CD4-positive, CD25-positive, alpha-beta regulatory T cell (primary cell): ENCODE measurements at regions not wholly inside any gene's neighbourhood (a gene's known extent, or its start where the extent isn't known, plus 50 kb on each side); places are given as distances from the start of the nearest gene placed in this dataset.

ENCODE experiments used
- ATAC-seq, 2 donors: fragments of 150-1000 bp; cut with Tn5 transposase; one replicate each; pipeline ENCODE4 v1.10.0; 2021; ENCODE audit warnings: low read depth in 2 of 2, moderate number of reproducible peaks in 2 of 2, moderate library complexity in 1 of 2
- DNase-seq, 3 donors: peaks; one replicate each; pipeline versions ENCODE4 v3.0.0 to v3.0.0-alpha.2; 2012 to 2022; ENCODE audit warnings: mixed read lengths in 1 of 3
- H3K27ac ChIP-seq: one replicate; pipeline ENCODE4 v1.7.0; 2013; ENCODE audit warnings: mild to moderate bottlenecking, low read length; ENCODE audit not compliant: insufficient read depth, poor library complexity, severe bottlenecking
- H3K27me3 ChIP-seq: one replicate; pipeline ENCODE4 v1.7.0; 2013; ENCODE audit warnings: low read length; ENCODE audit not compliant: control insufficient read depth, insufficient read depth
- H3K36me3 ChIP-seq: one replicate; pipeline ENCODE4 v1.7.0; 2013; ENCODE audit warnings: mild to moderate bottlenecking, low read length, moderate library complexity; ENCODE audit not compliant: control insufficient read depth, insufficient read depth
- H3K4me1 ChIP-seq: 2 replicates; pipeline ENCODE4 v1.7.0; 2013; ENCODE audit warnings: mild to moderate bottlenecking, low read length; ENCODE audit not compliant: insufficient read depth, control insufficient read depth, poor library complexity, severe bottlenecking
- H3K4me3 ChIP-seq: one replicate; pipeline ENCODE4 v1.7.0; 2013; ENCODE audit warnings: low read depth, mild to moderate bottlenecking, low read length, moderate library complexity
- H3K9me3 ChIP-seq, 2 experiments: 1 replicate in 1 of 2; 2 replicates in 1 of 2; pipeline ENCODE4 v1.7.0; 2013; ENCODE audit warnings: low read length in 2 of 2, mild to moderate bottlenecking in 1 of 2, moderate library complexity in 1 of 2; ENCODE audit not compliant: control insufficient read depth in 2 of 2
- H3K27ac Mint-ChIP-seq, 3 donors: one replicate each; pipeline ENCODE4 v1.8.0; 2020 to 2022; ENCODE audit warnings: mild to moderate bottlenecking in 3 of 3, mixed read lengths in 3 of 3, moderate library complexity in 2 of 3
- H3K27me3 Mint-ChIP-seq: one replicate; pipeline ENCODE4 v1.8.0; 2022; ENCODE audit warnings: mild to moderate bottlenecking, mixed read lengths
- H3K36me3 Mint-ChIP-seq: one replicate; pipeline ENCODE4 v1.8.0; 2020; ENCODE audit warnings: mixed read lengths
- H3K4me1 Mint-ChIP-seq, 4 donors: one replicate each; pipeline ENCODE4 v1.8.0; 2020 to 2022; ENCODE audit warnings: mixed read lengths in 4 of 4, mild to moderate bottlenecking in 1 of 4
- H3K4me3 Mint-ChIP-seq, 4 donors: one replicate each; pipeline ENCODE4 v1.8.0; 2020 to 2022; ENCODE audit warnings: mild to moderate bottlenecking in 4 of 4, mixed read lengths in 4 of 4, moderate library complexity in 3 of 4
- H3K9me3 Mint-ChIP-seq, 7 donors: one replicate each; pipeline ENCODE4 v1.8.0; 2020 to 2022; ENCODE audit warnings: mixed read lengths in 7 of 7, mild to moderate bottlenecking in 3 of 7, moderate library complexity in 2 of 7

- Histone ChIP-seq H3K27ac (no peak overlapping the region), H3K9me3 (no peaks in the 10 kb centered on the region), H3K4me1 (no peaks in the 10 kb centered on the region), H3K4me3 (no peak overlapping the region), H3K36me3 (no peaks in the 10 kb centered on the region), H3K27me3 (peaks cover 3% of the 10 kb centered on the region)
- Mint-ChIP-seq H3K27ac (no peak overlapping the region), H3K4me1 (no peaks in the 10 kb centered on the region), H3K9me3 (peaks cover 0 to 3% (median 0%) of the 10 kb centered on the region in 7 donors), H3K36me3 (no peaks in the 10 kb centered on the region), H3K4me3 (no peak overlapping the region), H3K27me3 (no peaks in the 10 kb centered on the region)
- no peak for DNase-seq
- no peak for ATAC-seq
These were observed 344.2 kb upstream of the KAZN start for GRCh38 chr1:14254251-14254650.

DNA sequence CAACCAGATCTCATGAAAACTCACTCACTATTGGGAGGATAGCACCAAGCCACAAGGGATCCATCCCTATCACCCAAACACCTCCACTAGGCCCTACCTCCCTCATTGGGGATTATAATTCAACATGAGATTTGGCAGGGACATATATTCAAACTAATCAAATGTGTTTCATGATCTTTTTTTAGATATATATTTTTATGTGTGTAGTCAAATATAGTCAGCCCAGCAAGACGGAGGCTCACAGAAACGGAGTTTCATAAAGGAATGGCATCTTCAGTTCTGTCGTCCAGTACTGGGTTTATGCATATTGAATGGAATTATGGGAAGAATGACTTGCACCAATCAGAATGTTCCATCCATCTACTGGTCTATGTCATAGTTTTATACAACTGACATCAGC, 343.3 kb upstream of the KAZN start:
- DNase-seq (no peak), ATAC-seq (no peak)
- no peaks in the 10 kb centered on the region for H3K4me1 Mint-ChIP-seq
- no peak overlapping the region for H3K27ac ChIP-seq
- peaks cover 0 to 3% (median 0%) of the 10 kb centered on the region in 7 donors for H3K9me3 Mint-ChIP-seq
- H3K4me1 ChIP-seq, result no peaks in the 10 kb centered on the region
- no peaks in the 10 kb centered on the region for H3K9me3 ChIP-seq
- no peak overlapping the region for H3K4me3 Mint-ChIP-seq
- no peaks in the 10 kb centered on the region for H3K27me3 ChIP-seq
- H3K27ac Mint-ChIP-seq, result no peak overlapping the region
- no peaks in the 10 kb centered on the region for H3K27me3 Mint-ChIP-seq
- no peaks in the 10 kb centered on the region for H3K36me3 ChIP-seq
- no peaks in the 10 kb centered on the region for H3K36me3 Mint-ChIP-seq
- H3K4me3 ChIP-seq, result no peak overlapping the region

DNA sequence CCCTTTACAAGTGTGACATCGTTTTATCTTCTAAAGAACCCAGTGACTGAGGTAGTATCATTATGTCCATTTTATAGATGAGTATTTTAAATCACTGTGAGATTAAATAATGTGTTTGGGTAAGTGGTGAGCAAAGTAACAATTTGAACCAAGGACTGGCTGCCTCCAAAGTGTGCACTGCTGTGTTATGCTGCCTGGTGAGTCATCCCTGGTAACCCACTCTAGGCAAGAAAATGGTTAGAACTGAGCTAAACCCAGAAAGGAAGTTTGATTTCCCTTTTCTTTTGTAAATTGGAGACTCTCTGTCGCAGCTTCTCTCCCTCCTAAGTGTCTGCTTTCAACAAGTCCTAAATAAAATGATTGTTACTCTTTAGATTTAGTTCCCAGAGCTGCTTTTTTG, 342.8 kb upstream of the KAZN start:
- no peak overlapping the region for H3K27ac ChIP-seq
- H3K36me3 ChIP-seq, result no peaks in the 10 kb centered on the region
- Mint-ChIP-seq H3K27ac (no peak overlapping the region), H3K4me1 (no peaks in the 10 kb centered on the region), H3K36me3 (no peaks in the 10 kb centered on the region), H3K4me3 (no peak overlapping the region), H3K9me3 (peaks cover 0 to 3% (median 0%) of the 10 kb centered on the region in 7 donors), H3K27me3 (no peaks in the 10 kb centered on the region)
- ATAC-seq (no peak), DNase-seq (no peak)
- H3K9me3 ChIP-seq, result no peaks in the 10 kb centered on the region
- no peaks in the 10 kb centered on the region for H3K4me1 ChIP-seq
- H3K27me3 ChIP-seq, result no peaks in the 10 kb centered on the region
- no peak overlapping the region for H3K4me3 ChIP-seq

DNA sequence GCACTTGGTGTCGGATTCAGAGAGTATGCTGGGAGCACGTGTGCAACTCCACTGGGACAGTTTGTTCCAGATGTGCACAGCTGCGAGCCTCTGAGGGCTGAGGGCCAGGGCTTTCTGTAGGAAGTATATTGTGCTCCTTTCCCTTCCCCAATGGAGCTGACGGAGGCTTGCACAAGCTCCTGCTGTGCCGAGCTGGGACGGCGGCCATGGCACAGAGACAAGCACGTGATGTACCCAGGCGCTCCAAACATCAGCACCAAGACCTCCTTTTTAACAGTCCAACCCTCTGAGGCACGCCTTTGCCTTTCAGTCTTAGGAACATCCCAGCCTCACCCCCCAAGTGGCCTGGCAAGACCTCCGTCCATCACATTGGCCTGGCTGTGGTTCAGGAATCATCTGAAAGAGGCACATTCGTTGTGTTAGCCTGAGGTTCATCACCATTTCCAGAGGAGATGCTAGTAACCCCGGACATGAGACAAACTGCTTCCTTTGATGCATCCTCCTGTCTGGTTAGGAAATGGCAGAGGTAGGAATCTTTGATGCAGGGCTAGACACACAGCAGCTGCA, 339.2 kb upstream of the KAZN start:
- H3K27me3 Mint-ChIP-seq, result no peaks in the 10 kb centered on the region
- H3K36me3 ChIP-seq, result no peaks in the 10 kb centered on the region
- H3K27me3 ChIP-seq, result no peaks in the 10 kb centered on the region
- no peaks in the 10 kb centered on the region for H3K36me3 Mint-ChIP-seq
- H3K4me1 Mint-ChIP-seq, result no peaks in the 10 kb centered on the region
- DNase-seq (no peak), ATAC-seq (no peak)
- H3K4me1 ChIP-seq, result no peaks in the 10 kb centered on the region
- no peak overlapping the region for H3K4me3 ChIP-seq
- H3K27ac ChIP-seq, result no peak overlapping the region
- peaks cover 0 to 3% (median 0%) of the 10 kb centered on the region in 7 donors for H3K9me3 Mint-ChIP-seq
- no peak overlapping the region for H3K4me3 Mint-ChIP-seq
- H3K9me3 ChIP-seq, result no peaks in the 10 kb centered on the region
- no peak overlapping the region for H3K27ac Mint-ChIP-seq

- Mint-ChIP-seq H3K27ac (no peak overlapping the region), H3K4me3 (no peak overlapping the region), H3K9me3 (peaks cover 0 to 3% (median 0%) of the 10 kb centered on the region in 7 donors), H3K36me3 (no peaks in the 10 kb centered on the region), H3K27me3 (no peaks in the 10 kb centered on the region), H3K4me1 (no peaks in the 10 kb centered on the region)
- Histone ChIP-seq H3K27ac (no peak overlapping the region), H3K27me3 (no peaks in the 10 kb centered on the region), H3K9me3 (no peaks in the 10 kb centered on the region), H3K36me3 (no peaks in the 10 kb centered on the region), H3K4me3 (no peak overlapping the region), H3K4me1 (no peaks in the 10 kb centered on the region)
- ATAC-seq, result no peak
- no peak for DNase-seq
These were observed 338.0 kb upstream of the KAZN start for GRCh38 chr1:14260480-14260879.

DNA sequence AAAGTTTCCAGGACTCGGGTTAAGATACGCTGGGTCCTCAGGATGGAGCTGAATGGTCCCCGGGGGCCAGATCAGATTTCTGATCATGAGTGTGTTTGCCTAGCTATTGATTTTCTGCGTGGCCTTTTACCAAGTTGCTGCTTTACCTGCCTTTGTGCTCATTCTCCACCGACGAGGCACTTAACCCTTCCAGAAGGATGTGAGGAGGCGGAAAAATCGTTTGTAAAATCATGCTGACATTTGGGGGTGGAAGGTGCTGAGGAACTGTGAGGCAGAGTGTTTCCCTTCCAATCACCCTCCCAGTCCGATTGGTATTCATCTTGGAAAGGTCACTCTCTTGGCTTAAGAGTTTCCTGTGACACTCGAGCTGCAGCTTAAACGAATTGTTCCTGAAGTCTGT, 337.1 kb upstream of the KAZN start:
- no peaks in the 10 kb centered on the region for H3K27me3 Mint-ChIP-seq
- DNase-seq (no peak), ATAC-seq (no peak)
- H3K36me3 Mint-ChIP-seq, result no peaks in the 10 kb centered on the region
- Histone ChIP-seq H3K27me3 (no peaks in the 10 kb centered on the region), H3K36me3 (no peaks in the 10 kb centered on the region), H3K27ac (no peak overlapping the region), H3K4me1 (no peaks in the 10 kb centered on the region), H3K9me3 (no peaks in the 10 kb centered on the region), H3K4me3 (no peak overlapping the region)
- no peak overlapping the region for H3K27ac Mint-ChIP-seq
- H3K4me3 Mint-ChIP-seq, result no peak overlapping the region
- H3K4me1 Mint-ChIP-seq, result no peaks in the 10 kb centered on the region
- H3K9me3 Mint-ChIP-seq, result peaks cover 0 to 2% (median 0%) of the 10 kb centered on the region in 7 donors

GRCh38 chr1:14262637-14263036, 335.8 kb upstream of the KAZN start:
- Mint-ChIP-seq H3K4me3 (no peak overlapping the region), H3K4me1 (no peaks in the 10 kb centered on the region), H3K27me3 (no peaks in the 10 kb centered on the region), H3K27ac (no peak overlapping the region), H3K36me3 (no peaks in the 10 kb centered on the region), H3K9me3 (peaks cover 0 to 2% (median 0%) of the 10 kb centered on the region in 7 donors)
- ATAC-seq (no peak), DNase-seq (no peak)
- no peaks in the 10 kb centered on the region for H3K4me1 ChIP-seq
- no peaks in the 10 kb centered on the region for H3K27me3 ChIP-seq
- no peaks in the 10 kb centered on the region for H3K36me3 ChIP-seq
- no peak overlapping the region for H3K27ac ChIP-seq
- H3K9me3 ChIP-seq, result no peaks in the 10 kb centered on the region
- H3K4me3 ChIP-seq, result no peak overlapping the region

- H3K27ac ChIP-seq, result no peak overlapping the region
- H3K4me3 Mint-ChIP-seq, result no peak overlapping the region
- no peak for ATAC-seq
- H3K9me3 ChIP-seq, result no peaks in the 10 kb centered on the region
- no peaks in the 10 kb centered on the region for H3K4me1 Mint-ChIP-seq
- no peak overlapping the region for H3K27ac Mint-ChIP-seq
- H3K27me3 Mint-ChIP-seq, result no peaks in the 10 kb centered on the region
- peaks cover 0 to 2% (median 0%) of the 10 kb centered on the region in 7 donors for H3K9me3 Mint-ChIP-seq
- H3K4me1 ChIP-seq, result no peaks in the 10 kb centered on the region
- H3K36me3 Mint-ChIP-seq, result no peaks in the 10 kb centered on the region
- DNase-seq, result no peak
- no peaks in the 10 kb centered on the region for H3K27me3 ChIP-seq
- no peaks in the 10 kb centered on the region for H3K36me3 ChIP-seq
- H3K4me3 ChIP-seq, result no peak overlapping the region
These were observed 335.3 kb upstream of the KAZN start for GRCh38 chr1:14263225-14263624.
